Sigmoid colon (tissue), 4 donors: ENCODE measurements at regions not wholly inside any gene's neighbourhood (a gene's known extent, or its start where the extent isn't known, plus 50 kb on each side); places are given as distances from the start of the nearest gene placed in this dataset.

Experiments
- CTCF ChIP-seq, 4 experiments: fragments of 450-650 bp in 3 of 4; fragments of 200-600 bp in 1 of 4; IDR thresholded peaks; one replicate each; pipeline ENCODE4 v1.5.1; 2016 to 2019; ENCODE audit warnings: antibody characterized with exemption in 4 of 4, mild to moderate bottlenecking in 3 of 4, moderate library complexity in 2 of 4
- POLR2A ChIP-seq, 2 donors: fragments of 450-650 bp; IDR thresholded peaks; one replicate each; pipeline ENCODE4 v1.6.1; 2016; ENCODE audit warnings: antibody characterized with exemption in 2 of 2, mild to moderate bottlenecking in 2 of 2, moderate library complexity in 2 of 2
- POLR2AphosphoS5 ChIP-seq, 4 donors: sonication (generic); formaldehyde crosslinking; IDR thresholded peaks; one replicate each; pipeline ENCODE4 v1.6.1; 2017; ENCODE audit warnings: antibody characterized with exemption in 4 of 4

- TF ChIP-seq POLR2A (IDR thresholded peaks at IDR 0.05) (no peak), CTCF (IDR thresholded peaks at IDR 0.05) (no peak), POLR2AphosphoS5 (IDR thresholded peaks at IDR 0.05) (no peak)
These were observed 82.9 kb downstream of the CCDC34 start for GRCh38 chr11:27280140-27280539.
